Vagina (tissue), 2 donors: ENCODE measurements at regions not wholly inside any gene's neighbourhood (a gene's known extent, or its start where the extent isn't known, plus 50 kb on each side); places are given as distances from the start of the nearest gene placed in this dataset.
A peak's percentile ranks its signal among the peaks of the same experiment; 100 is the strongest.

Experiments
- POLR2A ChIP-seq, 2 donors: fragments of 450-650 bp; IDR thresholded peaks; one replicate each; pipeline ENCODE4 v1.6.1; 2017; ENCODE audit warnings: antibody characterized with exemption in 2 of 2, mild to moderate bottlenecking in 2 of 2, moderate library complexity in 2 of 2
- TF ChIP-seq, protein P1 (sequence below), 3 experiments: fragments of 450-650 bp in 2 of 3; fragments of 200-600 bp in 1 of 3; sonication (generic) in 1 of 3; IDR thresholded peaks; one replicate each; pipeline ENCODE4 v1.5.1; 2017 to 2019; ENCODE audit warnings: antibody characterized with exemption in 3 of 3, mild to moderate bottlenecking in 2 of 3, moderate library complexity in 2 of 3

DNA sequence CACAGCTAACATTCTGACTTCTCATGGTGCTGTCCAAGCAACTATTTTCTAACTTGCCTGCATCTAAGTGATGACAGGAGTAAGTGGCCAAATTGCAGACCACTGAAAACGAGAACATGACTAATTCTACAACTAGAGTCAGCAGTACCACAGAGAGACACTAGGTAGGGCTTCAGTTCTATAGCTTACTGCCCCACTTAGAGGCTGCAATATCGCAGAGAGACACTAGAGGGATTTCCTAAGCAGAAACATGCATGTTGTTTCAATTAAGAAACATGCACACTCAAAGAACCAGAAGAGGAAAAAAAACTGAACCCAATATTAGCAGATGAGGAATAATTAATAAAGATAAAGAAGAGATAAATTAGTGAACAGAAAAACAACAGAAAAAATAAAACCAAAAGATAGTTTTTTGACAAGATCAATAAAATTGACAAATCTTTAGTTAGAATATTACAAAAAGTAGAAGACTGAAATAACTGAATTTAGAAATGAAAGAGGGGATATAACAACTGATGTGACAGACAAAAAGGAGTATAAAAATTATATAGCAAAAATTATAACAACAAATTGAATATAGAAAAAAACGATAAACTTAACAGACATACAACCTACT is 100.8 kb downstream of the SPIN4 start:
- no peak for TF ChIP-seq POLR2A (IDR thresholded peaks at IDR 0.05)
- TF ChIP-seq, protein P1, sequence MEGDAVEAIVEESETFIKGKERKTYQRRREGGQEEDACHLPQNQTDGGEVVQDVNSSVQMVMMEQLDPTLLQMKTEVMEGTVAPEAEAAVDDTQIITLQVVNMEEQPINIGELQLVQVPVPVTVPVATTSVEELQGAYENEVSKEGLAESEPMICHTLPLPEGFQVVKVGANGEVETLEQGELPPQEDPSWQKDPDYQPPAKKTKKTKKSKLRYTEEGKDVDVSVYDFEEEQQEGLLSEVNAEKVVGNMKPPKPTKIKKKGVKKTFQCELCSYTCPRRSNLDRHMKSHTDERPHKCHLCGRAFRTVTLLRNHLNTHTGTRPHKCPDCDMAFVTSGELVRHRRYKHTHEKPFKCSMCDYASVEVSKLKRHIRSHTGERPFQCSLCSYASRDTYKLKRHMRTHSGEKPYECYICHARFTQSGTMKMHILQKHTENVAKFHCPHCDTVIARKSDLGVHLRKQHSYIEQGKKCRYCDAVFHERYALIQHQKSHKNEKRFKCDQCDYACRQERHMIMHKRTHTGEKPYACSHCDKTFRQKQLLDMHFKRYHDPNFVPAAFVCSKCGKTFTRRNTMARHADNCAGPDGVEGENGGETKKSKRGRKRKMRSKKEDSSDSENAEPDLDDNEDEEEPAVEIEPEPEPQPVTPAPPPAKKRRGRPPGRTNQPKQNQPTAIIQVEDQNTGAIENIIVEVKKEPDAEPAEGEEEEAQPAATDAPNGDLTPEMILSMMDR (IDR thresholded peaks at IDR 0.05): peak; percentile 61 to 79 (median 64)
